Fibroblast of villous mesenchyme (primary cell): ENCODE measurements at regions not wholly inside any gene's neighbourhood (a gene's known extent, or its start where the extent isn't known, plus 50 kb on each side); places are given as distances from the start of the nearest gene placed in this dataset.

ENCODE experiments used
- DNase-seq: peaks from one replicate; pipeline ENCODE4 v3.0.0-alpha.2; 2010; ENCODE audit warnings: low read depth
- H3K4me3 ChIP-seq: 2 replicates; pipeline ENCODE4 v1.5.1; 2011; ENCODE audit warnings: low read depth, mild to moderate bottlenecking, low read length
- TF ChIP-seq, protein P1 (sequence below): IDR thresholded peaks from 2 replicates; pipeline ENCODE4 v1.5.1; 2012; ENCODE audit warnings: low read depth, mild to moderate bottlenecking, low read length; ENCODE audit not compliant: insufficient read depth

GRCh38 chr3:20424086-20424485 is 238.1 kb upstream of the SGO1 start:
- TF ChIP-seq, protein P1, sequence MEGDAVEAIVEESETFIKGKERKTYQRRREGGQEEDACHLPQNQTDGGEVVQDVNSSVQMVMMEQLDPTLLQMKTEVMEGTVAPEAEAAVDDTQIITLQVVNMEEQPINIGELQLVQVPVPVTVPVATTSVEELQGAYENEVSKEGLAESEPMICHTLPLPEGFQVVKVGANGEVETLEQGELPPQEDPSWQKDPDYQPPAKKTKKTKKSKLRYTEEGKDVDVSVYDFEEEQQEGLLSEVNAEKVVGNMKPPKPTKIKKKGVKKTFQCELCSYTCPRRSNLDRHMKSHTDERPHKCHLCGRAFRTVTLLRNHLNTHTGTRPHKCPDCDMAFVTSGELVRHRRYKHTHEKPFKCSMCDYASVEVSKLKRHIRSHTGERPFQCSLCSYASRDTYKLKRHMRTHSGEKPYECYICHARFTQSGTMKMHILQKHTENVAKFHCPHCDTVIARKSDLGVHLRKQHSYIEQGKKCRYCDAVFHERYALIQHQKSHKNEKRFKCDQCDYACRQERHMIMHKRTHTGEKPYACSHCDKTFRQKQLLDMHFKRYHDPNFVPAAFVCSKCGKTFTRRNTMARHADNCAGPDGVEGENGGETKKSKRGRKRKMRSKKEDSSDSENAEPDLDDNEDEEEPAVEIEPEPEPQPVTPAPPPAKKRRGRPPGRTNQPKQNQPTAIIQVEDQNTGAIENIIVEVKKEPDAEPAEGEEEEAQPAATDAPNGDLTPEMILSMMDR = no peak
- DNase-seq = no peak
- no peak overlapping the region for H3K4me3 ChIP-seq

GRCh38 chr3:20422391-20422790 is 236.4 kb upstream of the SGO1 start:
- no peak for DNase-seq
- TF ChIP-seq, protein P1 = no peak
- no peak overlapping the region for H3K4me3 ChIP-seq

DNA sequence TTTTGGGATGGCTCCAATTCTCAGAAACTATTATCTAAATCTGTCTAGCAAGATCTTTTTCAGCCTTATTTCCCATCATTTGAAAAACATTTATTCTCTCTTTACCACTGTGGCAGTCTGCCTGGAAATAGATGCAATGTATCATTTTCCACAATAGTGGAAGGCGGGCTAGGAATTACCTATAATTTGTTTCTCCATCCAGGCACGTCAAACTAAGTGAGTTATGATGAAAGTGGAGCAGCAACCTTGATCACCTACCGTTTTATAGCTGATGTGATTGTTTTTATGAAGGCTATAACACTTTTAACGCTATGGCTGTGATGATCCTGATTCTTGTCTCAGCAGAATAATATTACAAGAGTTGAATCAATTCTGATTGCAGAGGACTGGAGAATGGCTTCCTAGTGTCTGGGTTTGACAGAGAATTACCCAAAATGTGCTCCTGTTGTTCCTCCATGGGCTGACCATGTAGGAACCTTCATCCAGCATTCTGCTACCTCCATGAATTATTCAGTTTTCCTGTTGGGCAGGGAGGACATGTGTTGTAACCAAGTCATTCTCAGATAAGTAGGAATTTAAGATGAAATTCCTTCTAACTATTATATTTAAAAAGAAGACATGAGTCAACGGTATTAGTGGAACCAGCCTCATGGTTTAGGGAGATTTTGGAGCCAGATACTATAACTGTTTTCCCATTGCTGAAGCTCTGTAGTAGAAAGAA is 231.5 kb upstream of the SGO1 start:
- DNase-seq = no peak
- TF ChIP-seq, protein P1 = no peak
- no peak overlapping the region for H3K4me3 ChIP-seq

GRCh38 chr3:20406611-20407011 is 220.6 kb upstream of the SGO1 start:
- peak; percentile 11 for DNase-seq
- no peak overlapping the region for H3K4me3 ChIP-seq
- TF ChIP-seq, protein P1 = no peak

- DNase-seq = peak; percentile 79
- no peak overlapping the region for H3K4me3 ChIP-seq
- TF ChIP-seq, protein P1 = no peak
Observed at GRCh38 chr3:20405744-20406143, 219.7 kb upstream of the SGO1 start.

DNA sequence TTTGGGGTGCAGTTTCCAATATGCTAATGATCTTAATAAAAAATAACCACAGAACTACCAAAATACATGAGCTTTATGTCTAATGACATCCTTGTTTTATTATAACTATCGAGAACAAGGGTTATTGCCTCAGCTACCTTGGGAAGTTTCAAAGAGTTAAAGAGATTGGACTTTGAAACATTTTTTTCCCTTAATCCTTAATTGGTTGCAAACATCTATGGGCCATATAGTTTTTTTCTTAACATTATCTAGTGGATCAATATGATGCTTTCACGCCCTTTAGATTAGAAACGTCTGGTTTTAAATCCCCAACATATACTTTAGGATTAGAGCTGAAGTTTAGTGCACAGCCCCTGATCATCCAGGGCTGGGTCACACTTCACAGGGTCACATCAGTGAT is 219.2 kb upstream of the SGO1 start:
- DNase-seq = no peak
- no peak overlapping the region for H3K4me3 ChIP-seq
- TF ChIP-seq, protein P1 = no peak

- no peak for DNase-seq
- TF ChIP-seq, protein P1 = no peak
Observed at GRCh38 chr3:20404741-20405100, 218.7 kb upstream of the SGO1 start.

More at GRCh38 chr3:20404741-20405100, 218.7 kb upstream of the SGO1 start:
- no peak overlapping the region for H3K4me3 ChIP-seq
